ENCODE measurements at regions not wholly inside any gene's neighbourhood (a gene's known extent, or its start where the extent isn't known, plus 50 kb on each side); places are given as distances from the start of the nearest gene placed in this dataset.

DNA sequence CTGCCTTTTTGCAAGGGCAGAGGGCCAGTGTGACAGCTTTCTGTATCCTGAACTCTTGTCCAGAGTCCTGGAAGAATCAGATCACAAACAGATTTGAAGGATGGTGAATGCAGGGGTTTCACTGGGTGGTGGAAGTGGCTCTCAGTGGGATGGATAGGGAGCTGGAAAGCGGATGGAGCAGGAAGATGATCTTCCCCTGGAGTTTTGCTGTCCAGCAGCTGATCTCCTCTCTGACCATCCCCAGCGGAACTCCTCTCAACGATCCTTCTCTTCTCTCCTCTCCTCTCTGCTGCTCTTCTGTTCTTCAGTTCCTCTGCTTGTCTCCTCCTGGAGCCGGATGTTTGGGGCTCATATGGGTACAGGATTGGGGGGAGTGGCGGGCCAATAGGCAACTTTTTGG lies 108.3 kb upstream of the HMHB1 start:
- DNase-seq (ENCODE audit: low read depth), result no peak
- H3K4me3 ChIP-seq (ENCODE audit: low read depth, low read length), result no peak overlapping the region
- no peak for TF ChIP-seq CTCF (IDR thresholded peaks at IDR 0.05; ENCODE audit: low read depth, low read length, missing control alignments)

- DNase-seq (ENCODE audit: low read depth), result no peak
- TF ChIP-seq CTCF (IDR thresholded peaks at IDR 0.05; ENCODE audit: low read depth, low read length, missing control alignments), result no peak
- H3K4me3 ChIP-seq (ENCODE audit: low read depth, low read length), result no peak overlapping the region
Measured at GRCh38 chr5:143701493-143701892, 110.5 kb upstream of the HMHB1 start.

GRCh38 chr5:143700994-143701393 lies 111.0 kb upstream of the HMHB1 start:
- TF ChIP-seq CTCF (IDR thresholded peaks at IDR 0.05; ENCODE audit: low read depth, low read length, missing control alignments), result no peak
- DNase-seq (ENCODE audit: low read depth), result no peak
- no peak overlapping the region for H3K4me3 ChIP-seq (ENCODE audit: low read depth, low read length)

- TF ChIP-seq CTCF (IDR thresholded peaks at IDR 0.05; ENCODE audit: low read depth, low read length, missing control alignments), result no peak
- no peak for DNase-seq (ENCODE audit: low read depth)
- H3K4me3 ChIP-seq (ENCODE audit: low read depth, low read length), result no peak overlapping the region
Measured at GRCh38 chr5:143699121-143699520, 112.8 kb upstream of the HMHB1 start.

DNA sequence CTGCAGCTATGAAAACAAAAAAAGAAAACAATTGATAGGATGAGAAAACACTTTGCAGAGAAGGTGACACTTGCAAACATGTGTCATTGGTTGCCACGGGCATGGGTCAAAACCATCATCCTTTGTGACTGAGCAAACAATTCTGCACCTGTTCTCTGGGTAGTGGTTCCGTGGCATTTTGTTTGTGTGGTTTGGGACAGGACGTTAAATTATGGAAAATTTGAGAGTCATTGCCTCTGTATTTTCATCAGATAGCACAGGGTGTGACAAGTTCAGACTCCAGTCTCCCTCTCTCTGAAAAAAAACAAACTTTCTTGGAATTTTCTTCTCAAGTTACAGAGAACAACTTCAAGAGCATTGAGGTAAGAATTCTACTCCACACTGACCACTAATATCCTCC lies 113.4 kb upstream of the HMHB1 start:
- no peak for DNase-seq (ENCODE audit: low read depth)
- H3K4me3 ChIP-seq (ENCODE audit: low read depth, low read length), result no peak overlapping the region
- TF ChIP-seq CTCF (IDR thresholded peaks at IDR 0.05; ENCODE audit: low read depth, low read length, missing control alignments), result no peak

DNA sequence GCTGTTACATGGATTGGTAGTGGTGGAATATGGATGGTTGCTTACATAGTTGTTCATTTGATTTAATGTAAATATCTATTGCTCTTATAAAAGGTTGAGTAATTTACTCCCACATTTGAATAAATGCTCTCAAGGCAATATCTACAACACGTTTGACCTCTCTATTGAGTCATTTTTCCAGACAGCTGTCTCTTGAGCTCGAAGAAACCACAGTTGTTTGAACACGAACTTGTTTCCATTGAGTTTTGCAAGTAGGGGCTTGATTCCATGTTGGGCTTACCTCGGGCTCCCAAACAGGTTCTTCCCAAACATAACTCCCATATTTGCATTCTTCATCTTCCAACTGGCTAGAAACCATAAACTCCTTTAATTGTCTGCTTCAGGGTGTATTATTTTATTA lies 115.0 kb upstream of the HMHB1 start:
- no peak for DNase-seq (ENCODE audit: low read depth)

More for the DNA sequence above, 115.0 kb upstream of the HMHB1 start:
- no peak overlapping the region for H3K4me3 ChIP-seq (ENCODE audit: low read depth, low read length)
- no peak for TF ChIP-seq CTCF (IDR thresholded peaks at IDR 0.05; ENCODE audit: low read depth, low read length, missing control alignments)

Data from GM12864 (cell line).